Stimulated activated CD8-positive, alpha-beta memory T cell treated with anti-CD3 and anti-CD28 coated beads, Interleukin-7, amount 100 ng/mL, for 48 hours (primary cell): ENCODE measurements at regions not wholly inside any gene's neighbourhood (a gene's known extent, or its start where the extent isn't known, plus 50 kb on each side); places are given as distances from the start of the nearest gene placed in this dataset.
"Not testable (repeated sequence)": the region's sequence is repeated elsewhere in the genome, so short reads cannot be mapped to it uniquely, and the experiment has no call there.

Experiments used
- DNase-seq, 2 donors: peaks; one replicate each; pipeline ENCODE4 v3.0.0-alpha.2; 2020; ENCODE audit warnings: low read depth in 1 of 2; ENCODE audit errors: extremely low read depth in 1 of 2

- DNase-seq = no peak
Observed at GRCh38 chr6:179340-179950, 112.8 kb upstream of the DUSP22 start.

GRCh38 chr6:180091-180694 is 112.1 kb upstream of the DUSP22 start:
- DNase-seq = not testable (repeated sequence)

- no peak for DNase-seq
Observed at GRCh38 chr6:181049-181654, 111.1 kb upstream of the DUSP22 start.

- no peak for DNase-seq
Observed at GRCh38 chr6:183668-184067, 108.6 kb upstream of the DUSP22 start.

- DNase-seq = no peak
Observed at GRCh38 chr6:184161-184700, 108.1 kb upstream of the DUSP22 start.

GRCh38 chr6:186340-186965 is 105.8 kb upstream of the DUSP22 start:
- no peak for DNase-seq

GRCh38 chr6:187210-187861 is 105.0 kb upstream of the DUSP22 start:
- no peak for DNase-seq

- peak; percentile 58 to 84 for DNase-seq
Observed at GRCh38 chr6:188821-189655, 103.2 kb upstream of the DUSP22 start.

GRCh38 chr6:189676-190075 is 102.6 kb upstream of the DUSP22 start:
- DNase-seq = no peak

- DNase-seq = no peak
Observed at GRCh38 chr6:190596-191395, 101.5 kb upstream of the DUSP22 start.

- DNase-seq = no peak
Observed at GRCh38 chr6:191487-192312, 100.6 kb upstream of the DUSP22 start.

GRCh38 chr6:192313-192664 is 100.0 kb upstream of the DUSP22 start:
- no peak for DNase-seq

- no peak for DNase-seq
Observed at GRCh38 chr6:193180-193579, 99.1 kb upstream of the DUSP22 start.

GRCh38 chr6:193773-194310 is 98.4 kb upstream of the DUSP22 start:
- no peak for DNase-seq

- no peak for DNase-seq
Observed at GRCh38 chr6:195861-196360, 96.4 kb upstream of the DUSP22 start.

GRCh38 chr6:196543-196942 is 95.7 kb upstream of the DUSP22 start:
- DNase-seq = no peak

- no peak for DNase-seq
Observed at GRCh38 chr6:203661-204060, 88.6 kb upstream of the DUSP22 start.

- DNase-seq = no peak
Observed at GRCh38 chr6:206264-206663, 86.0 kb upstream of the DUSP22 start.
